K562 (cell line): ENCODE measurements at regions not wholly inside any gene's neighbourhood (a gene's known extent, or its start where the extent isn't known, plus 50 kb on each side); places are given as distances from the start of the nearest gene placed in this dataset.

Experiments used
- CBFA2T2 ChIP-seq: fragments of 450-650 bp; conservative IDR thresholded peaks from 2 replicates; pipeline ENCODE4 v1.6.1; 2017; ENCODE audit warnings: mild to moderate bottlenecking
- FOXP1 ChIP-seq: sonication (generic); formaldehyde crosslinking; IDR thresholded peaks from 2 replicates; pipeline ENCODE4 v1.8.0; 2022; ENCODE audit warnings: mild to moderate bottlenecking, missing genetic modification reagents
- HMGN3 ChIP-seq: IDR thresholded peaks from 2 replicates; pipeline ENCODE4 v1.6.1; 2011; ENCODE audit warnings: borderline replicate concordance, low read depth, mild to moderate bottlenecking, mixed read lengths, low read length; ENCODE audit not compliant: insufficient read length; ENCODE audit errors: extremely low read depth
- HNRNPK ChIP-seq: fragments of 200-400 bp; formaldehyde crosslinking; IDR thresholded peaks from one replicate; pipeline ENCODE4 v1.6.1; 2018; ENCODE audit warnings: mild to moderate bottlenecking, low read depth, low read length; ENCODE audit not compliant: poor library complexity, severe bottlenecking
- L3MBTL2 ChIP-seq: fragments of 450-650 bp; IDR thresholded peaks from 2 replicates; pipeline ENCODE4 v1.6.1; 2016; ENCODE audit warnings: mild to moderate bottlenecking, moderate library complexity
- NFXL1 ChIP-seq: fragments of 450-650 bp; formaldehyde crosslinking; IDR thresholded peaks from 2 replicates; pipeline ENCODE4 v1.4.0; 2021; ENCODE audit warnings: mild to moderate bottlenecking
- NRF1 ChIP-seq, 2 experiments: fragments of 450-650 bp; IDR thresholded peaks in 1 of 2; conservative IDR thresholded peaks in 1 of 2; 2 replicates each; pipeline ENCODE4 v1.6.1; 2014; ENCODE audit warnings: mild to moderate bottlenecking in 2 of 2
- OTX1 ChIP-seq: fragments of 450-650 bp; formaldehyde crosslinking; IDR thresholded peaks from 2 replicates; pipeline ENCODE4 v1.4.0; 2022; ENCODE audit warnings: mild to moderate bottlenecking
- SMAD4 ChIP-seq: fragments of 250-450 bp; sonication (Bioruptor Pico); conservative IDR thresholded peaks from 2 replicates; pipeline ENCODE4 v1.8.0; 2021; ENCODE audit warnings: inconsistent platforms, mild to moderate bottlenecking, moderate library complexity
- TEAD1 ChIP-seq, 2 experiments: fragments of 450-650 bp in 1 of 2; sonication (generic) in 1 of 2; formaldehyde crosslinking; IDR thresholded peaks; 2 replicates each; pipeline versions ENCODE4 v1.4.0 to v1.8.0; 2020 to 2022; ENCODE audit warnings: mild to moderate bottlenecking in 2 of 2, missing genetic modification reagents in 1 of 2
- UBTF ChIP-seq, 2 experiments: IDR thresholded peaks; 2 replicates each; pipeline ENCODE4 v1.6.1; 2012; ENCODE audit warnings: improper control_type of control experiment in 2 of 2, low read depth in 2 of 2, low read length in 2 of 2, borderline replicate concordance in 1 of 2
- XRCC4 ChIP-seq: IDR thresholded peaks from one replicate; pipeline ENCODE4 v1.6.1; 2011; ENCODE audit not compliant: insufficient read depth, insufficient read length; ENCODE audit errors: extremely low read depth
- ZNF586 ChIP-seq: fragments of 450-650 bp; formaldehyde crosslinking; conservative IDR thresholded peaks from 2 replicates; pipeline ENCODE4 v1.4.0; 2020; ENCODE audit warnings: mild to moderate bottlenecking, moderate library complexity
- ZNF75A ChIP-seq: fragments of 450-650 bp; formaldehyde crosslinking; IDR thresholded peaks from 2 replicates; pipeline ENCODE4 v1.4.0; 2020; ENCODE audit warnings: mild to moderate bottlenecking
- TF ChIP-seq, protein P1 (sequence below): fragments of 250-450 bp; sonication (Bioruptor Pico); IDR thresholded peaks from 2 replicates; pipeline ENCODE4 v1.4.0; 2020; ENCODE audit warnings: mild to moderate bottlenecking
- TF ChIP-seq, protein P2 (sequence below): fragments of 450-650 bp; IDR thresholded peaks from 2 replicates; pipeline ENCODE4 v1.6.1; 2017; ENCODE audit warnings: antibody characterized with exemption, mild to moderate bottlenecking
- TF ChIP-seq, protein P3 (sequence below): fragments of 200-400 bp; formaldehyde crosslinking; IDR thresholded peaks from 2 replicates; pipeline ENCODE4 v1.6.1; 2017; ENCODE audit warnings: mild to moderate bottlenecking, low read depth, low read length, moderate library complexity

- peak; percentile 64; the same call in 1 of the 2 replicates for TF ChIP-seq FOXP1
- TF ChIP-seq CBFA2T2: no peak
- TF ChIP-seq, protein P1, sequence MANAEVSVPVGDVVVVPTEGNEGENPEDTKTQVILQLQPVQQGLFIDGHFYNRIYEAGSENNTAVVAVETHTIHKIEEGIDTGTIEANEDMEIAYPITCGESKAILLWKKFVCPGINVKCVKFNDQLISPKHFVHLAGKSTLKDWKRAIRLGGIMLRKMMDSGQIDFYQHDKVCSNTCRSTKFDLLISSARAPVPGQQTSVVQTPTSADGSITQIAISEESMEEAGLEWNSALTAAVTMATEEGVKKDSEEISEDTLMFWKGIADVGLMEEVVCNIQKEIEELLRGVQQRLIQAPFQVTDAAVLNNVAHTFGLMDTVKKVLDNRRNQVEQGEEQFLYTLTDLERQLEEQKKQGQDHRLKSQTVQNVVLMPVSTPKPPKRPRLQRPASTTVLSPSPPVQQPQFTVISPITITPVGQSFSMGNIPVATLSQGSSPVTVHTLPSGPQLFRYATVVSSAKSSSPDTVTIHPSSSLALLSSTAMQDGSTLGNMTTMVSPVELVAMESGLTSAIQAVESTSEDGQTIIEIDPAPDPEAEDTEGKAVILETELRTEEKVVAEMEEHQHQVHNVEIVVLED (CRISPR knock-in tag): peak; percentile 50; the same call in 1 of the 2 replicates
- no peak for TF ChIP-seq ZNF75A (CRISPR knock-in tag)
- no peak for TF ChIP-seq OTX1 (CRISPR knock-in tag)
- TF ChIP-seq, protein P2, sequence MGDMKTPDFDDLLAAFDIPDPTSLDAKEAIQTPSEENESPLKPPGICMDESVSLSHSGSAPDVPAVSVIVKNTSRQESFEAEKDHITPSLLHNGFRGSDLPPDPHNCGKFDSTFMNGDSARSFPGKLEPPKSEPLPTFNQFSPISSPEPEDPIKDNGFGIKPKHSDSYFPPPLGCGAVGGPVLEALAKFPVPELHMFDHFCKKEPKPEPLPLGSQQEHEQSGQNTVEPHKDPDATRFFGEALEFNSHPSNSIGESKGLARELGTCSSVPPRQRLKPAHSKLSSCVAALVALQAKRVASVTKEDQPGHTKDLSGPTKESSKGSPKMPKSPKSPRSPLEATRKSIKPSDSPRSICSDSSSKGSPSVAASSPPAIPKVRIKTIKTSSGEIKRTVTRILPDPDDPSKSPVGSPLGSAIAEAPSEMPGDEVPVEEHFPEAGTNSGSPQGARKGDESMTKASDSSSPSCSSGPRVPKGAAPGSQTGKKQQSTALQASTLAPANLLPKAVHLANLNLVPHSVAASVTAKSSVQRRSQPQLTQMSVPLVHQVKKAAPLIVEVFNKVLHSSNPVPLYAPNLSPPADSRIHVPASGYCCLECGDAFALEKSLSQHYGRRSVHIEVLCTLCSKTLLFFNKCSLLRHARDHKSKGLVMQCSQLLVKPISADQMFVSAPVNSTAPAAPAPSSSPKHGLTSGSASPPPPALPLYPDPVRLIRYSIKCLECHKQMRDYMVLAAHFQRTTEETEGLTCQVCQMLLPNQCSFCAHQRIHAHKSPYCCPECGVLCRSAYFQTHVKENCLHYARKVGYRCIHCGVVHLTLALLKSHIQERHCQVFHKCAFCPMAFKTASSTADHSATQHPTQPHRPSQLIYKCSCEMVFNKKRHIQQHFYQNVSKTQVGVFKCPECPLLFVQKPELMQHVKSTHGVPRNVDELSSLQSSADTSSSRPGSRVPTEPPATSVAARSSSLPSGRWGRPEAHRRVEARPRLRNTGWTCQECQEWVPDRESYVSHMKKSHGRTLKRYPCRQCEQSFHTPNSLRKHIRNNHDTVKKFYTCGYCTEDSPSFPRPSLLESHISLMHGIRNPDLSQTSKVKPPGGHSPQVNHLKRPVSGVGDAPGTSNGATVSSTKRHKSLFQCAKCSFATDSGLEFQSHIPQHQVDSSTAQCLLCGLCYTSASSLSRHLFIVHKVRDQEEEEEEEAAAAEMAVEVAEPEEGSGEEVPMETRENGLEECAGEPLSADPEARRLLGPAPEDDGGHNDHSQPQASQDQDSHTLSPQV: peak; percentile 80
- TF ChIP-seq, protein P3, sequence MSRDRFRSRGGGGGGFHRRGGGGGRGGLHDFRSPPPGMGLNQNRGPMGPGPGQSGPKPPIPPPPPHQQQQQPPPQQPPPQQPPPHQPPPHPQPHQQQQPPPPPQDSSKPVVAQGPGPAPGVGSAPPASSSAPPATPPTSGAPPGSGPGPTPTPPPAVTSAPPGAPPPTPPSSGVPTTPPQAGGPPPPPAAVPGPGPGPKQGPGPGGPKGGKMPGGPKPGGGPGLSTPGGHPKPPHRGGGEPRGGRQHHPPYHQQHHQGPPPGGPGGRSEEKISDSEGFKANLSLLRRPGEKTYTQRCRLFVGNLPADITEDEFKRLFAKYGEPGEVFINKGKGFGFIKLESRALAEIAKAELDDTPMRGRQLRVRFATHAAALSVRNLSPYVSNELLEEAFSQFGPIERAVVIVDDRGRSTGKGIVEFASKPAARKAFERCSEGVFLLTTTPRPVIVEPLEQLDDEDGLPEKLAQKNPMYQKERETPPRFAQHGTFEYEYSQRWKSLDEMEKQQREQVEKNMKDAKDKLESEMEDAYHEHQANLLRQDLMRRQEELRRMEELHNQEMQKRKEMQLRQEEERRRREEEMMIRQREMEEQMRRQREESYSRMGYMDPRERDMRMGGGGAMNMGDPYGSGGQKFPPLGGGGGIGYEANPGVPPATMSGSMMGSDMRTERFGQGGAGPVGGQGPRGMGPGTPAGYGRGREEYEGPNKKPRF: no peak
- peak; percentile 88 for TF ChIP-seq L3MBTL2
- TF ChIP-seq HNRNPK: no peak
- peak in 1 of 2 experiments; percentile 52; a peak in 1 of 4 replicates for TF ChIP-seq TEAD1 (CRISPR knock-in tag; IDR thresholded peaks at IDR 0.05)
- peak in 1 of 2 experiments; percentile 48; a peak in 2 of 4 replicates for TF ChIP-seq NRF1 (conservative IDR thresholded peaks at IDR 0.05 in 1 of 2, IDR thresholded peaks at IDR 0.05 in 1 of 2)
- peak; percentile 54 to 59; a peak in 2 of 4 replicates for TF ChIP-seq UBTF (IDR thresholded peaks at IDR 0.05; ENCODE audit: borderline replicate concordance in 1 of 2, low read depth in 2 of 2, low read length in 2 of 2)
- no peak for TF ChIP-seq NFXL1 (CRISPR knock-in tag)
- TF ChIP-seq SMAD4 (CRISPR knock-in tag): peak; percentile 75
- no peak for TF ChIP-seq XRCC4
- TF ChIP-seq HMGN3: peak; percentile 16
- TF ChIP-seq ZNF586 (CRISPR knock-in tag): no peak
Observed at GRCh38 chr16:85169333-85170065, 57.2 kb upstream of the CIBAR2 start (continued).
